GM19193 (cell line): ENCODE measurements at regions not wholly inside any gene's neighbourhood (a gene's known extent, or its start where the extent isn't known, plus 50 kb on each side); places are given as distances from the start of the nearest gene placed in this dataset.

Experiments
- POLR2A ChIP-seq: IDR thresholded peaks from 4 replicates; pipeline ENCODE4 v1.6.1; 2011; ENCODE audit not compliant: insufficient read depth, insufficient read length; ENCODE audit errors: extremely low read depth

DNA sequence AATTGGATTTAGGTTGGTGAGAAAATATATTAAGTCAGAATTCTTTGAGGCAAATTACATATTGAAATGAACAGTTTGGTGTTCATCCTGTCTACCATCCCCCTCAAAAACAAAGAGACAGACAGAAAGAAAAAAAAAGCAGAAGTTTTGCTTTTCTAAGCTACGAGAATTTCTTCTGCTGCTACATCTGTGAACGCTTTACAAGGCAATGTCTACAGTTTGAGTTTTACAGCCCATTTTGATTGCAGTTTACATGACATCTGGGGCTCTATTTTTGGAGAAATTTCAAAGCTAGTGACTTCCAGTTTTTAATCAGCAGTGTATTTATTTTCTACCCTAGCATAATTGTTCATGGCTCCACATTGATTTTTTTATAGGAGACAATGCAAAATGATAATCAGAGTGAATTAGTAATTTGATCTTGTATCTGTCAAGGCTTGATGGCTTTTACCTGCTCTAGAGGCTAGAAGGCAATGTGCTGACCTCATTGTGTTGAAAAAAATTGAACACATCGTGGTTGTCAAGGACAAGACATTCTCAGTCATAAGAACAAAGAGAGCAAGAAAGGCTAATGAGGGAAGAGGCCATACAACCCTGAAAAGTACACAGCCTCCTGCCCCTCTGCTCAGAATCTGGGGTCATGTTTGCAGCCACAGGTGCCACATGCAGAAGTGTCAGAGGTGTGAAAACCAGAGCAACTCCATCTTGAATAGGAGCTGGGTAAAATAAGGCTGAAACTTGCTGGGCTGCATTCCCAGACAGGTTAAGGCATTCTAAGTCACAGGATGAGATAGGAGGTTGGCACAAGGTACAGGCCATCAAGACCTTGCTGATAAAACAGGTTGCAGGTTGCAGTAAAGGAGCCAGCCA, 201.0 kb upstream of the CAMK1G start:
- TF ChIP-seq POLR2A = no peak

- no peak for TF ChIP-seq POLR2A
These were observed 200.1 kb upstream of the CAMK1G start for GRCh38 chr1:209383422-209383821.

DNA sequence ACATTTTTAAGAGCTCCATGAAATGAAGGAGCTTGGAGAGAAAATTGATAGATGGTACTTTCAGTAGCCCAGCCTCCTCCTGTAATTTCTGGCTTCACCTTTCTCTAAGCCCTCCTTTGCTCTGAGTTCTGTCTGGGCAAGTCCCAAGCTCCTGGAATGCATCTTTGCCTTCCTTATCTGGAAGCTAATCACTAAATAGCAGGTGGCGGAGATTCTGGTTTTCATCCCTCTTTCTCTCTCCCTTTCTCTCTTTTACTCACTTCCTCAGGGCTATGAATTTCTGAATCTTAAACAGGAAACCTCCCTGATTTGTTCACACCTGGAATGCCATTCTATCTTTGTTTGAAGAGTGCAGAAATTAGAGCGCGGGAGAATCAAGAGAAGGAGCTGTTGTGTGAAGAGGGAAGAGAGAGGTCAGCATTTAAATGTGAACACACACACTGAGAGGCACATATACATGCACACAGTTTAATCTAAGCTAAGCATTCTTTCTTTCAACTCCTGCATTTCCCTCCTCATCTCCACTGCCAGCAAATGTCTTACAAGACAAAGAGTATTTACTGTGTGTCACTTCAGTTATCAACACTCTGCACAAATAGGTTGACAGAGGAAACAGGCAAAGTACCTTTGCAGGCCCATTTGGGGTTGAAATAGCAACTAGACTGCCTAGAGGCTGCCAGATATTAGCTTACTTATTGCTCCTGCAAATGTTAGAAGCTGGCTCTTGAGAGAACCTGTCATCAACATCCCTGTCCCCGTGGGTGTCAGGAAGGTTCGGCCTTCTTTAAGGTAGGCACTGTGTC, 199.4 kb upstream of the CAMK1G start:
- no peak for TF ChIP-seq POLR2A

DNA sequence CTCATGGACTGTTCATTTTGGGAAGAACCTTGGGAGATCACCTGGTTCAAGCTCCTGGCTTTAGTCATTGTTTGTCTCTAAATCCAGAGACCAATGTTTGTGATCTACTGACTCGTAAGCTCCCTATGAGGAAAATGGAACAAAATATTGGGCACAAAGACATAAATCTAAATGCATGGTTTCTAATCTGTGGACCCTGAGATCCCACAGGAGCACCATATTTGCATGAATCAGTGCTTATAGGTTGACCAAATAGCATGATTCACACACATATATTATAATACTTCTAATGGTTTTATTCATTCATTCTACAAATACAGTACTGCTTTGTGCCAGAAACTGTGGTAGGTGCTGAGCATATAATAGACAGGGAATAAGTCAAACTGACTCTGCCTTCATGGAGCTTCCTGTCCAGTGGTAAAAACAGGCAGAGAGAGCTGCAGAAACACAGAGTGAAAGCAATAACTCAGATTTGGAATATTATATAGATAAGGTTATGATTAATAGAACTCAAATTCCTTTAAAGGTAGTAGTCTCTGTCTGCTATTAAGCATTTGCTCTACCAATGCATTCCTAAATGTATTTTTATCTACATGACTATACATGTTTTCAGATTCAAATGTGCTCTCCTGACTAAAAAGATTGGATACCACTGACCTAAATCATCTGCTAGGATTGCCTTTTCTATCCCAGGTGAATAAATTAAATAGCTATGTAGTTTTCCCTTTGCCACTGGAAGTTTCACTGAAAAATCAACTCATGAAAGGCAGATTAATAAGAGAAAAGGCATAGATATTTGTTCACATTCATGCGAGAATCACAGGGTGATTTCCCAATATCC, 198.6 kb upstream of the CAMK1G start:
- no peak for TF ChIP-seq POLR2A

DNA sequence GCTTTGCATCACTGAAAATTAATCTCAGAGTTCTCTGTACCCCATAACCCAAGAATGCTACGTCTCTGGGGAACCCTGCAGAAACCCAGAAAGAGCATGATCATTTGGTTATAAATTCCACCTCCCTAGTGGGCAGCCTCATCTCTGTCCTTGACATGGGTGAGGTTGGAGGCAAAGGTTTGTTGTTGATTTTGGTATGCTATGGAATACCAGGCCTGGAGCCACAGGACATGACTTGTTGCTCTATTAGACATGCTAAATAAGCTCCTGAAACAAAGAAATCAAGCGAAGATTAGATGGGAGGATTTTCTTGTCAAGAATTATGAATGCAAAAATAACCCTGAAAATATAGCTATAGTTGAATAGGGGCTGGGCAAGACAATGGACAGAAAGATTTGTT, 197.4 kb upstream of the CAMK1G start:
- no peak for TF ChIP-seq POLR2A

- no peak for TF ChIP-seq POLR2A
These were observed 196.1 kb upstream of the CAMK1G start for GRCh38 chr1:209387271-209387968.

GRCh38 chr1:209387969-209388329, 195.6 kb upstream of the CAMK1G start:
- no peak for TF ChIP-seq POLR2A

DNA sequence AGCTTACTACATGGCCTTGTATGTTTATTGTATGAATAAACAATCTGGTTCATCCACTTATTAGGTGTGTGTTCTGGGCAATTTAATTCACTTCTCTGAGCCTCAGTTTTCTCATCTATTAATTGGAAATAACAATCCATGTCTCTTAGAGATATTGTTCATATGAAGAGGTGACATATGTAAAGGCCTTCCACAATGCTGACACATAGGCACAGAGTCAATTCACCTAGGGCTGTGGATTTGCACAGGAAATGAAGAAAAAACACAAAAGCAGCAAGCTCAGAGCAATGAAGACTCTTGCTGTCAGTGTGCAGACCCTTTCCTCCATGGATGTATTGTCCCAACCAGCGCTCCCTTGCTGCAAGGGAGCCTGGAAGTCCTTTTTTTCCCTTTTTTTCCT, 195.2 kb upstream of the CAMK1G start:
- no peak for TF ChIP-seq POLR2A

DNA sequence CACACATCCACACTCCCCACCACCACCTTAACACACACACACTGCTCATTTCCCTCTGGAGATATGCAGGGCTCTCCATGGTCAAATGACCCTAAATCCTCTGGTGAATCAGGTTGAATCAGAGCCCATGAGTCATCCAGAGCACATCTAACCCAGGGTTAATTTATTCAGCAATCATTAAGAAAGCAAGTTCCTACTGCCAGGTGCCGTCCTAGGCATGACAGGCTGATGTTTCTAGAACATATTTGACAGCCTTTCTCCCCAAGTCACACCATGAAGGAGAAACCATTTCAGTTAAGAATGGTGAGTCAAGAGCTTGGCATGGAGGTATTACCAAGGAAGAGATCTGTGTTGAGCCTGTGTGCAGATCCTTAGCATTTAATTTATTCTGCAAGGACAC, 194.3 kb upstream of the CAMK1G start:
- no peak for TF ChIP-seq POLR2A

- TF ChIP-seq POLR2A = no peak
These were observed 193.5 kb upstream of the CAMK1G start for GRCh38 chr1:209389975-209390374.

DNA sequence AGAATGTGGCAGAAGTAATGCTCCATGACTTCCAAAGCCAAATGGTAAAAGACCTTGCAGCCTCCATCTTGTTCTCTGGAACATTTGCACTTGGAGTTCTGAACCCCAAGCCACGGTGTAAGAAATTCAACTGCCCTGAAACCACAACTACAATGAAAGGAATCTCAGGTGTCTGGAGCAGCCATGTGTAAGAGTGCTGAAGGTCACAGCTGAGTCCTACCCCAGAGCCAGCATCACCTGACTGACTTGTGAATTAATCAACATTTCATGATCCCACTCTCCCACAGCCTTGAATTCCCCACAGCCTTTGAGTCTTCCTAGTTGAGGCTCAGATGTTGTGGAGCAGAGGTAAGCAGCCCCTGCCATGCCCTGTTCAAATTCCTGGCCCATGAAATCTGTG, 192.8 kb upstream of the CAMK1G start:
- TF ChIP-seq POLR2A = no peak

- TF ChIP-seq POLR2A = no peak
These were observed 191.7 kb upstream of the CAMK1G start for GRCh38 chr1:209391792-209392191.

DNA sequence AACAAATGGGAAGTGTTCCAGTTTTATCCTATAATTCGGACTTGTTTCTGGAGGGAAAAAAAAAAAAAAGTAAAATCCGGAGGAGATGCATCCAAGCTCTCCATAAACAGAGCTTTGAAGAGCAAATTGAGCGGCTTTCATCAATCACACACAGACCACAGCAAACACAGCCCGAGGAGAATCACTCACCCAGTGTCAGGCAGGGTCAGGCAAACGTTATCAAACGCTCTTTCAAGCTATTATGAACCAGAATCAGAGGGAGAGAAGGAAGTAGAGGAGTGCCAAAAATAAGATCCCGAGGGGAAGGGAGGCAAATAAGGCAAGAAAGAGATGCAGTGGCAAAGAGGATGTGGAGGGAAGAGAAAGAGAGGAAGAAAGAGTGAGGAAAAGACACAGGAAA, 188.3 kb upstream of the CAMK1G start:
- TF ChIP-seq POLR2A = no peak

DNA sequence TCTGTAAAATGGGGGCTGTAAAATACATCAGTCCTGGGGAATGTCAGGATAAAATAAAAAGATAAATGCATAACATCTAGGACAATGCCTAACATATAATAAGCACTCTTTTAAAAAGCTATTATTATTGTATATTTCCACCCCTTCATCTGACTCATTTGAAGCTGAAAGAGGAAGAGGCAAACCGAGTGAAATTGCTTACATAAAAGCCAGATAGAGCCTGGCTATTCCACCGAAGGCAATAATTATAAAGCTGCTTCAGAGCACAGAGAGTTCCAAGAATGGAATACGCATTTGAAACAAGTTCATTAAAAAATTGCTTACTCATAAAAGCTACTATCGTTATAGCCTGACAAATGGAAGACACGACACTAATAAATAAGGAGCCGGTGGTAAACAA, 186.1 kb upstream of the CAMK1G start:
- TF ChIP-seq POLR2A = no peak
